ENCODE measurements at regions not wholly inside any gene's neighbourhood (a gene's known extent, or its start where the extent isn't known, plus 50 kb on each side); places are given as distances from the start of the nearest gene placed in this dataset.

- DNase-seq: no peak
Observed at GRCh38 chr3:66751842-66752241, 246.3 kb upstream of the KBTBD8 start.

- no peak for DNase-seq
Observed at GRCh38 chr3:66753670-66754069, 244.4 kb upstream of the KBTBD8 start.

- DNase-seq: no peak
Observed at GRCh38 chr3:66754613-66755012, 243.5 kb upstream of the KBTBD8 start.

DNA sequence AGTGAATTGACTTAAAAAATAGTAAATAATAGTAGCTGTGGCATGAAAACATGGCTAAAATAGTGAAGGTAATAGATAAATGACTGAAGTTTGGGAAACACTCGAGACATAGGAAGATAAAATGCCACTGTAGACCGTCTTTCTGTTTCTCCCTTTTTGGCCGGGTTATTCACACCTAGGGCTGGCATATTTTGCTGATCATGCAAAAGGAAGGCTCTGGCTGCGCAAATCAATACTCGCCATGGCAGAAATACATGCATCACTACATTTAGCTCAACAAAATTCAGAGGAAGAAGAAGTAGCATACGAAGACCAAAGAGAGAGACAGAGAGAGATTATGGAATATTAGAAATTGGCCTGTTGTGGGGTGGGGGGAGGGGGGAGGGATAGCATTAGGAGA lies 242.2 kb upstream of the KBTBD8 start:
- DNase-seq: no peak

GRCh38 chr3:66756468-66757036 lies 241.6 kb upstream of the KBTBD8 start:
- DNase-seq: no peak

GRCh38 chr3:66761093-66761780 lies 236.9 kb upstream of the KBTBD8 start:
- DNase-seq: no peak

- no peak for DNase-seq
Observed at GRCh38 chr3:66762916-66763693, 235.0 kb upstream of the KBTBD8 start.

DNA sequence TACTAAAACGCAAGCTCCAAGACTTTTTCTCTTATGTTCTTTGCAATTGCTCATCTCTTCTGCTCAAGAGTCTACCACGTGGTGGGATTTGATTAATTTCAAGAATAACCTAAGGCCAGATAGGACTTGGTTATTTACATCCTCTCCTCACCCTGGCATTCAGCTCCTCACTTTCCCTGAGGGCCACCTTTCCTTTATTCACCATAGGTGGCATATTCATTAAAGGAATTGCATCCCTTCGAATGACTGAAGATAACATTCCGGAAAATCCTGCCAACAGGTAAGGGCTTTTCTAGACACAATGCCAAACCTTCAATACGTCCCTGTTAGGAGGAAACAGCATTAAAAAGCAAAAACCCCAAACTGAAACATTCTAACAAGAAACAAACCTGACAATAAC lies 220.0 kb upstream of the KBTBD8 start:
- no peak for DNase-seq

- no peak for DNase-seq
Observed at GRCh38 chr3:66778777-66779176, 219.3 kb upstream of the KBTBD8 start.

DNA sequence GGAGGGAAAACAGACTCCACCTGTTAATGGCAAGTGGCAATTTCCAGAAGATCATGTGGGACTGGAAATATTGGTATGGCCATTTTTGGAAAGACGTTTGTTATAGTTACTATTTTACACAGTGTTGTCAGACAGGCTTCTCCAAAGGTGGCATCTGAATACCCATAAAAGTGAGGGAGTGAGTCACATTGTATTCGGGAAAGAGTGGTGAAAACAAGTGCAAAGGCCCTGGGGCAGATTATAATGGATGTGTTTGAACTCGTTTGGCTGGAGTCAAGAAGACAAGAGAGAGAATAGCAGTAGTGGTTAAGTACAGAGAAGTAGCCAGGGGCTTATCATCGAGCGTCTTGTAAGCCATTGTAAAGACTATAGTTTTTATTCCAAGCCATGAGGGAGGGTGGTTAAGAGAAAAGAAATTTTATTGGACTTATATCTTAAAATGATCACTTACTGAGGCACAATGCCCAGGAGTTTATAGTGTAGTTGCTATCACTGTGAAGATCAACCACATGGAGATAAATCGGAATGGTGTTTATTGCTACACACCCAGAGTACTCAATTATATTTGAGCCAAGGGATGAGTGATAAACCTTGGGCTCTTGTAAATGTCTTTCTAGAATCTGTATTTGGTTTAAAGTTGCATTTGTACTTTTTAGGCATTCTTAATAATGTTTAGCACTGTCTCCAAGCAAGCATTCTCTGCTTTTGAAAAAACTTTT lies 212.8 kb upstream of the KBTBD8 start:
- DNase-seq: no peak

GRCh38 chr3:66789580-66790237 lies 208.4 kb upstream of the KBTBD8 start:
- no peak for DNase-seq

GRCh38 chr3:66792086-66792485 lies 206.0 kb upstream of the KBTBD8 start:
- DNase-seq: no peak

DNA sequence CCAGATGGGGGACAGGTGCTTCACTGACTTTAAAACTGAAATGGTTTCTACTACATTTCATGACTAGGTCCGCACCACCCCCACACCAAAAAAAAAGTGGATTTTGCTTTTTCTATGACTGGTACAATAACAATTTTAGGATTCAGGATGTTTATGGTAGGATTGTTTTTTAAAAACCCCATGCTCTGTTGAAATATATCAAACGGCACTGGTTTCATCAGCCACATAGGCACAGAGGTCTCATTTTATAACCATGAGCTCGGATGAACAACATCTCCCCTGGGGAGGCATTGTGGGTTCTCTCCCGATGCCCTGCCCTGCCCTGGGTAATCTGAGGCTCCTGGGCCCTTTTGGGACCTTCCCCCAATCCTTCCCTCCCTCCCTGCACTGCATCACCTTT lies 202.7 kb upstream of the KBTBD8 start:
- peak; percentile 47 for DNase-seq

GRCh38 chr3:66796343-66796742 lies 201.8 kb upstream of the KBTBD8 start:
- no peak for DNase-seq

- peak; percentile 64 for DNase-seq
Observed at GRCh38 chr3:66797889-66798560, 200.1 kb upstream of the KBTBD8 start.

DNA sequence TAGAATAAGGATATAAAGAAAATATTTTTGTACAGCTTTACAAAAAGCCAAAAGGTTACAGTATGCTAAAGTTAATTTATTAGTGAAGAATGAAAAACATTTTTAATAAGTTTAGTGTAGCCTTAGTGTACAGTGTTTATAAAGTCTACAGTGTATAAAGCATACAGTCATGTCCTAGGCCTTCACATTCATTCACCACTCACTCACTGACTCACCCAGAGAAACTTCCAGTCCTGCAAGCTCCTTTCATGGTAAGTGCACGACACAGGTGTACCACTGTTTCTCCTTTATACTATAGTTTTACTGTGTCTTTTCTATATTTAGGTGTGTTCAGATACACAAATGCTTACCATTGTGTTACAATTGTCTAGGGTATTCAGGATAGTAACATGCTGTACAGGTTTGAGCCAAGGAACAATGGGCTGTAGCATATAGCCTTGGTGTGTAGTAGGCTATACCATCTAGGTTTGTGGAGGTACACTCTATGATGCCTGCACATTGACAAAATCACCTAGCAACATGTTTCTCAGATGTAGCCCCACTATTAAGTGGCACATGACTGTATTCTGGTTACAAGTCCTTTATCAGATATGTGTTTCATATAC lies 197.1 kb upstream of the KBTBD8 start:
- DNase-seq: peak; percentile 15

DNA sequence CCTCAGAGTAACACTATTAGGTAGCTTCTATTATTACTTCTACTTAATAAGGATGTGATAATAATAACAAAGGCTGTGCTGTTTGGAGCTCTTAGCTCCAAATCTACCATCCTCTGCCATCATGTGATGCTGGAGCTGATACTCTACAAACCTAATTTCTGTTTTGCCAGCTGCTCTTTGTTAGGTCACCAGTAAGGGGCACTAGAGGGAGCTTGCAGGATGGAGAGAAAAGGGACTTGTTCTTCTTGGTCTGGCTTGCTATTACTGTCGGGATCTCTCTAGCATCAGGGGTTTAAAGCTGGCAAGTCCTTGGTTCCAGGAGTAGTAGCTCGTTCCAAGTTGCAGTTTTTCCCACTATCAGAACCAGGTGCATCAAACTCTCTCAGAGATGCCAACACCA lies 194.9 kb upstream of the KBTBD8 start:
- DNase-seq: no peak

DNA sequence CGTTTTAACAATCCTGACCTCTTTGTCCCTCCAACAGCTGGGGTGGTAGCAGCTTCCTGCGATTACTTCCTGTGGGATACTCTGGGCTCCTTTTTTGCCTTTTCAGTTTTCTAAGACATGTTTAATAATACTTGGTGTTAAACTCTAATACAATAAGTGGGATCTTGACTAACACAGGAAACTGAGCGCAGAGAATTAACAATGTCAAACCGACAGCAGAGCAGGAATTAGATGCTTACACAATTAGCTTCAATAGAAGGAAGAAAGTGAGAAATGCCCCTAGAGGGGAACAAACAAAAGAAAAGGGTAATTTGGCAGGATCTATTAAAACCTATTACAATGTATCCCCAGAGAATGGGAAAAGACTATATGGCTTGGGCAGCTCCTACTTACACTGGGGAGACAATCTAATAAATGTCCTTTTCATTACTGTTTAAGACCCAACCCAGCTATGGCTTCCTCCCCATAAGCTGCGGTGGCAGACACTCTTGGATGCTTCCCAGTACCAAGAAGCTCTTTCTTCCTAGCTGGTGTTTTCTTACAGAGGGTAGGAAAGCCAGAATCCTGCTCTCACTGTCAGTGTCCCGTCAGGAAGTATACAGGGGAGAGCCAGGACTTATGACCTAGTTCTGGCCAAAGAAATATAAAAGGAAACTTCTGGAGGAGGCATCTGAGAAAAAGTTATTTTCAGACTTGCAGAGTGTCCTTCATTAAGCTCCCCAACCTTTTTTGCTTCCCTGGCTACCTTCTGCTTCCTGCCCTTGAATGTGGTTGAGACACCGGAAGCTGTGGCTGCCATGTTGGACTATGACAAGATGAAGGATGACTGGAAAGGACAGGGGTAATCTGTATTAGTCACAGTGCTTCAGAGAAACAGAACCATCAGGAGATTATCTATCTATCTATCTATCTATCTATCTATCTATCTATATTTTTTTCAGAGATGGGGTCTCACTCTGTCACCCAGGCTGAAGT lies 194.1 kb upstream of the KBTBD8 start:
- DNase-seq: no peak

GRCh38 chr3:66808891-66809594 lies 189.1 kb upstream of the KBTBD8 start:
- no peak for DNase-seq

DNA sequence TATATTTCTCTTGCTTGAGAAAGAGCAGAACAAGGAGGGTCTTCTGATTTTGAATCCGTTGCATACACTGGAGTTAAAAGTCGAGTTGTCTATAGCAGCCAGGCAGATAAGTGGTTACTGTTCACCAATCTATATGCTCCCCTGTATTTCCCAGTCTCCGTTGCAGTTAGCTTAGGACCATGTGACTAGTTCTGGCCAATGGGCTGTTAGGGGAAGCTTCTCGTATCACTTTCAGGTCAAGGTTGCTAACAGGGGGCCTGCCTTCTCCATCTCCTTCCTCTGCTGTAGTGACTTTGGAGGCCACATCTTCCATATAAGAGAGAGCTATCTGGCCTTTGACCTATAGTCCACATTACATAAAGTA lies 188.5 kb upstream of the KBTBD8 start:
- no peak for DNase-seq

All from fibroblast of skin of abdomen (primary cell).